ENCODE measurements at regions not wholly inside any gene's neighbourhood (a gene's known extent, or its start where the extent isn't known, plus 50 kb on each side); places are given as distances from the start of the nearest gene placed in this dataset.
"Not testable (repeated sequence)": the region's sequence is repeated elsewhere in the genome, so short reads cannot be mapped to it uniquely, and the experiment has no call there.

DNA sequence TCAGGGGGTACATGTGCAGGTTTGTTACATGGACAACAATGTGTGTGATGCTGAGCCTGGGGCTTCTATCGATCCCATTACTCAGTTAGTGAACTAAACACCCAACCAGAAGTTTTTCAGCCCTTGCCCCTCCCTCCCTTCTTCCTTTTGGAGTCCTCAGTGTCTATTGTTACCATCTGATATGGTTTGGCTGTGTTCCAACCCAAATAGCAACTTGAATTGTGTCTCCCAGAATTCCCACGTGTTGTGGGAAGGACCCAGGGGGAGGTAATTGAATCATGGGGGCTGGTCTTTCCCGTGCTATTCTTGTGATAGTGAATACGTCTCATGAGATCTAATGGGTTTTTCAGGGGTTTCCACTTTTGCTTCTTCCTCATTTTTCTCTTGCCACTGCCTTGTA is 186.3 kb downstream of the AEBP2 start:
- DNase-seq: not testable (repeated sequence)

GRCh38 chr12:19627719-19628118 is 188.4 kb downstream of the AEBP2 start:
- no peak for DNase-seq

GRCh38 chr12:19630536-19630935 is 191.2 kb downstream of the AEBP2 start:
- DNase-seq: no peak

- no peak for DNase-seq
These were observed 193.9 kb downstream of the AEBP2 start for GRCh38 chr12:19633194-19633593.

GRCh38 chr12:19633641-19634040 is 194.3 kb downstream of the AEBP2 start:
- no peak for DNase-seq

DNA sequence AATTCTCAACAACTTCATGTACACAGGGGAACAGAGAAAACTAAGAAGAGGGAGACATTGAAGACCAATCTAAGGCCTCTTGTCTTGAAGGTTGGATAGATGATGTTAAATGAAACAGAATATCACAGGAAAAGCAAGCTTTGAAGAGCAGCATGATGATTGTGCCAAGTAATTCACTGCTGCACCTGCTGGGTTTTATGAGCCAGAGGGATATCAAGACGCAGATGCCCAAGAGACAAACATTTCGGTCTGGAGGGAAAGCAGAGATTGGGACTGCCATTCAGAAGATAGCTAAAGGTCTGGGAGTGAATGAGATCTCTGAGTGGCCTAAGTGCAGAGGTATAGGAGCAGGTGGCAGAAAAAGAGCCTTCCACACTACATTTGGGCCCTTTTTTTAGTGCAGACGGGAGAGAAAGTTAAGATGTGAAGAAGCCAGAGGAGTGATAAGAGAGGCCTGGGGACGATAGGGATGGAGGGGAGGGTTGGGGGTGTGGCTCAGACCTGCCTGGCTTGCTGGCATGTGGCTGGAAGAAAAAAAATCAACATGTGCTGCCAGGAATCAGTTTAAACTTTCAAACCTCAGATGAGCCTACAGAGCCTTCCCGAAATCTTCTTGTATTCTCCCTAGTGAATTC is 200.6 kb downstream of the AEBP2 start:
- DNase-seq: no peak

- no peak for DNase-seq
These were observed 202.2 kb downstream of the AEBP2 start for GRCh38 chr12:19641235-19642080.

- DNase-seq: no peak
These were observed 203.1 kb downstream of the AEBP2 start for GRCh38 chr12:19642345-19642744.

DNA sequence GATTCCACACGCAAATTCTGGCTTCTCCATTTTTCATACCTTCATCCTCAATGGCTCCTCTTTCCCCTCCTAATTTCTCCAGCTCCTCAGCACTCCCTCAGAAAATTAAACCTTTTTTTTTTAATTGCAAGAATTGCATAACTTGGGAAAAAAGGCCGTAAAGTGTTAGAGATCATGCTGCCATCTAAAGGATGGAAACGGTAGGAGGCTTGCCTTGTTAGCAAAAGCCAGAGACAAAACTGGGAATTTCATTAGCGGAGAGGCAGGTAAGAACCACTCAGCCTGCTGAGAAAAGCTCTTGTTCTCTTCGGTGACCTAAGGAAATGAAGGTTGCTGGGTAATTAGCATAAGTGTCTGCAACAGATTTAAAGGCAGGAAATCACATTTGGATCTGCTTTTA is 204.3 kb downstream of the AEBP2 start:
- peak; percentile 58 for DNase-seq

DNA sequence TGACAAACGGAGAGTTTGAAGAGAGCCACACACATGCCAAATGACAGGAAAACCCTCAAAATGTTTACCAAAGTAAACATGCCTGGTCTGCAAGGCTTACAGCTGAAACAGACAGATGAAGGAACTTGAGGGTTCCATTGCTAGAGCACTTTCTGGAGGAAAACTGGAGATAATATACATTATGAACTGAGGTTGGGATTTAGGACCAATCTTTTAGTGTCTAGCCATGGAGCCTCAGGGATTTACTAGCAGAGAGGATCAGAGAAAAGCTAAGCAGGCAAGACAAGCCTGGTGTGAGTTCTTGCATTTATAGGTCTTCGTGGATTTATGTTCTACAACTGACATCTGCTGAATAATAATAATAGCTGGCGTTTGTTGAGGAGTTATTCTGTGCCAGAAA is 205.3 kb downstream of the AEBP2 start:
- DNase-seq: no peak

DNA sequence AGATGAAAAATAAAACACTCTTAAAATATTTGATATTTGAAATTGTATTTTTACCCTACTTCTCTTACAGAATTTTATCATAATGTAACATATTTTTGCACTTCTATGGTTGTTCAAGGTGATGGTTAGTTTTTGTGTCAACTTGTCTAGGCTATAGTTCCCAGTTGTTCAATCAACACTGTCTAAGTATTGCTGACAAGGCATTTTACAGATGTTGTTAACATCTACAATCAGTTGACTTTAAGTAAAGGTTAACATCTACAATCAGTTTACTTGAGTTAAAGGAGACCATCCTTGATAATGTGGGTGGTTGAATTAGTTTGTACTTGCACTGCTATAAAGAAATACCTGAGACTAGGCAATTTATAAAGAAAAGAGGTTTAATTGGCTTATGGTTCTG is 206.5 kb downstream of the AEBP2 start:
- no peak for DNase-seq

- no peak for DNase-seq
These were observed 207.3 kb downstream of the AEBP2 start for GRCh38 chr12:19646599-19646998.

DNA sequence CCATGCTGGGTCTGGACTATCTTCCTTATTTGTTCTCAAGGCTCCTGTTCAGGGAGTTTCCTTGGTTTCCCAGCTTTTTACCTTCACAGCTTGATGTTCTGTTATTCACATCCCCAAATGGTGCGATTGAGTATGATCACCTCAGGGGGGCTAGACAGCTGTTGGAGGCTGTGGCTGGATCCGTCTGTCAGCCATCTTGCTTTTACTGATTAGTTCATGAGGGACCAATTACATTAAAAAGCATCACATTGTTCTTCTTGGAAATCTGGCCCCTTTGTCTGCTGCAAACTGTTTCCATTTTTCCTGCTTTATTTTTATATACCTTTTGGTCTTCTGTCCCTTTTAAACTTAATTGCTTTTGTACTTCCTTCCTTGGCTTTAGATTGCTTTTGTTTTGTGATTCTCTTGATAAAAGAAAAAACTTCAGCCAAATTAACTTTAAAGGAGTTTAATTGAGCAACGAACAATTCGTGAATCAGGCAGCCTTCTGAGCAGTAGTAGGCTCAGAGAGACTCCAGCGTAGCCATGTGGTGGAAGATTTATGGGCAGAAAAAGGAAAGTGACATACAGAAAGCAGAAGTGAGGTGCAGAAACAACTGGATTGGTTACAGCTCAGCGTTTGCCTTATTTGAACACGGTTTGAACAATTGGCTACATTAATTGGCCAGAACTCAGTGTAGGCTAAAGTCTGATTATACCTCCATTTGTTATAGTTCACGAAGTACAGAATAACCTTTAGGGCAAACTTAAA is 208.7 kb downstream of the AEBP2 start:
- DNase-seq: no peak

DNA sequence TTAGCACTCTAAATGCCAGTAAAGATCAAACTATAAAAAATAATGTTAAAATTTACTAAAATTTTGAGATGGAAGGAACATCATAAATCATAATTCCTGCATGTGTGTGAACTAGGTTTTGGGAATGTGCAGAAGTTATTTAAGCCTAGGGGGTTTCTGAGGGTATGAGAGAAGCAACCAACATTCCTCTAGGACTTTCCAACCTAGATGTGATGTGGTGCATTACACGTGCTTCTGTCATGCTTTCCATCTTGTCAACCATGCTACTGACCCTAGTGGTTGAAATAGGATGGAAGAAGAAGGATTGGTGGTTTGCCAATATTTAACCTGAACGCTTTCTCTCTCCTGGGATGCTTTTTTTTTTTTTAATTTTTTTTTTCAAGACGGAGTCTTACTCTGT is 209.3 kb downstream of the AEBP2 start:
- DNase-seq: no peak

DNA sequence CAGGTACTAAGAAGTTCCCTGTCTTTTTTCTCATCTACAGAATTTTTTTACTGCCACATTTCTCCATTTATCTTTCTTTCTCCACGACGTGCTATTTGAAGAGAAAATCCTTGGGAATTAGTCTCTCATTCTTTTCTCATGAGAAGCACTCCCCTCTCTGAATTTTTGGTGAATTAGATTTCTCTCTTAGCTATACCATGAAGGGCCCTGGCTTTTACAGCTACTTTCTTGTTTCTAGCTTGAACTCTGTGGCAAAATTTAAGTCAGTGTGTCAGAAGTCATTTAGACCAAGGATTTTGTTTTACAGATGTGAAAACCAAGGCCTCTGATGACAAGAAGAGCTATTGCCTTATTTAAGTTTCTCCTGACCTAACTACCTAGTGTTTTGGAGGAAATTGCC is 213.1 kb downstream of the AEBP2 start:
- DNase-seq: no peak

DNA sequence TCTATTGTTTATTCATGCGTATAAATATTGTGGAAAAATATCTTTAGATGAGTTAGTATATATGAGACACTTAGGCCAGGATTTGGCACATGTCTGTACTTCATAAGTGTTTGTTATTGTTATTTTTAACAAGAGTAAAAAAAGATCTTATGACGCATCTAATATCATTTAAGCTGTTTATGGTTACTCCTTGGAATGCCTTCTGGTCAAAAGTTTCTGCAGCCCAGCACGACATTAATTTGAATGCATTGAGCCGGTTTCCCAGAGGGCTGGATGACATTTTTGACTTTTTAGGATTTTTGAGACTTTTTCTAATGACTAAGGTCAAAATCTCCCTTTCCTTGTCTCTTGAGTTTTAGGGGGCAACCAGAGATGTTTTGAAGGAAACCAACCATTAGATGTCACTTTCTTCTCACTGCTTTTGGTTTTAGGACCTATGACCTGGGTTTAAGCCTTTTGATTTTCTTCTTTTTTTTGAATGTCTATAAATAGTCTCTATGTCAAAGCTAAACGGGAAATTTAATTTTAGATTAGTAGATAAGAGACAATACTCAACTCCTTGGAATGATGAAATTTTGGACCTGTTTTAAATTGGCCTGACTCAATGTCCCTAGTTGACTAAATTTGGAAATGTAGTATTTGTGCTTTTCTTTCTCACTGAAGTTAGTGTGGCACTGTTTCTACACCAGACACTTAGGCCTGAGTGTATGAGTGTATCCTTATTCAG is 215.5 kb downstream of the AEBP2 start:
- DNase-seq: no peak

- DNase-seq: no peak
These were observed 217.9 kb downstream of the AEBP2 start for GRCh38 chr12:19657118-19657731.

DNA sequence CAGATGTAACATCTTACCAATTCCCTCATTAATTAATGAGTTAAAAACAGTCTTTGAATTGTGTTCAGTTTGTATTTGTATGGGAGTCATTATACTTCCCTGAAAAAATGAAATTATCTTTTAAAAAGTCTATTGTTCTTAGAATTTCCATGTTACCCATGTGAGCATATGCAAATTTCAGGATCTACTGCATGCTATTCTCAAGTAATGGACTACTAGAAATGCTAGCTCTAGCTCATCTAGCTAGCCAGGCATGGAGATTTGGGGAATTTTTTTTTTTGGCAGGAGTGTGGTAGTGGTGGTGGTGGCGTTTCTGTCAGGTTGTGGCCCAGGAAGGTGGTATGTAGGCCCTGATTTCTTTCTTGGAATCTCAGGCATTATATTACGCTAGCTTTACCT is 218.4 kb downstream of the AEBP2 start:
- DNase-seq: no peak

DNA sequence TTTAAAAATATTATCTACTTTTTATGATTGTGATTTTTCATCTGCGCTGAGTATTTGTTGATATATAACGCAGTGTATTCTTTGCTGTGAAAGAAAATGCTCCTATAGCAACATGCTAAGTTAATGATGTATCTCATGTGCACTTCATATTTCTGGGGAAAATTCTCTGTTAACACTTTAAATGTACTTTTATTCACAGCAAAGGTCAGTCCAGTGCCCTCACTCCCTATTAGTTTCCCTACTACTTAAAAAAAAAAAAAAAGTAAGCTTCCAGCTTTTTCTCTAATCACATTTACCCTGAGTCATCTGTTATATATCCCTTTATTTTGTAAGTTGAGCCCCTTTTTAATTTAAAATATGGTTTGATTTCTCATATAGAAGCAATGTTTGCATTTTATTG is 219.8 kb downstream of the AEBP2 start:
- no peak for DNase-seq

- DNase-seq: no peak
These were observed 220.2 kb downstream of the AEBP2 start for GRCh38 chr12:19659501-19659900.

GRCh38 chr12:19665121-19665900 is 226.0 kb downstream of the AEBP2 start:
- peak; percentile 33 for DNase-seq
